ENCODE measurements at regions not wholly inside any gene's neighbourhood (a gene's known extent, or its start where the extent isn't known, plus 50 kb on each side); places are given as distances from the start of the nearest gene placed in this dataset.

DNA sequence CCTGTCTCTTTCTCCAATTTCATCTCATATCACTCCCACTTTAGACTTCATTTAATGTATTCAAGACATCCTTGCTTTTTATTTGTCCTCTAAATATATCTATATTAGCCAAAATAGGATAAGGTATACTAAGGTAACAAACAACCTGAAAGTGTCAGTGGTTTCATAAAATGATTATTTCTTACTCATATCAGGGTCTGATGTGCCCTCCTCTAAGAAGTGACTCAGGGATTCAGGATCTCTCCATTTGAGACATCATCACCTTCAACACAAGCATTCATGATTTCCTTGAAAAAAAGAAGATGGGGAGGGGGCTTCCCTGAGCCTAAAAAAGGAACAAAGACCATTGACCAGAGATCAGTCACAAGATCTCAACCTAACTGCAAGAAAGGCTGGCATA, 131.4 kb upstream of the POU2AF2 start:
- peak in 1 of 2 donors; percentile 75 for ATAC-seq

DNA sequence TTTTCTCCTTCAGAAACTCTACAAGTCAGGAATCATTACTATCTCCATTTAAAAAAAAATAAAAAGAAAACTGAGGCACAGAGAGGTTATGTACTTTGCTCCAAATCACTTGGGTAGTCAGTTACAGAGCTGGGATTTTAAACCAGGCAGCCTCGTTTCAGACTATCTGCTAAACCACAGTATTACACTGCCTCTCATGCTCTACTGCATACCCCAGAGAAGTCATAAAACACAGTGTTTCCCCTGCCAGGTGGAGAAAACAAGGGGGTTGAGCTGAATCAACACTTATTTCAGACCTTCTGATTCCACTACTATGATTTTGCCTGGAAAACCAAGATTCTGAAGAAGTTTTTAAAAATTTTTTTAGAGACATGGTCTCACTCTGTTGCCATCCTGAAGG, 132.9 kb upstream of the POU2AF2 start:
- Mint-ChIP-seq H3K9me3 (no peaks in the 10 kb centered on the region), H3K36me3 (no peaks in the 10 kb centered on the region), H3K27ac (no peak overlapping the region)
- DNase-seq (ENCODE audit: low spot score in 2 of 2): no peak
- no peak for ATAC-seq

More for the DNA sequence above, 131.4 kb upstream of the POU2AF2 start:
- Mint-ChIP-seq H3K27ac (no peak overlapping the region), H3K36me3 (no peaks in the 10 kb centered on the region), H3K9me3 (no peaks in the 10 kb centered on the region)
- no peak for DNase-seq (ENCODE audit: low spot score in 2 of 2)

DNA sequence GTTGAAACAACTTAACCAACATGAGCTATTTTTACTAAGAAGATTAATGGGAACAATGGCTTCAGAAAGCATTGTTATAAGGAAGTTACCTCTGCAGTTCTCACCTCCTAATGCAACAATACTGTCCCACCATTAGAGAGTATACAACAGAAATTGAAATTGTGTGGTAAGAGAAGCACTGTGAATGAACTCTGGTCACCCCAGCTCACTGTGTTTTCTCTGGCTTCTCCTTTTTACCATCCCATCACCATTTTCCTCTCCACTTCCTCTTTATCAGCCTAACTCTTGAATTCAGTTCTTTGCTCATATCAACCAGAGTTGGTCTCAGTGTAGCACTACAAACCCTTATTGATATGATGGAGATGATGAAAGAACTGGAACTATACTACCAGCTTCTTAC, 138.0 kb upstream of the POU2AF2 start:
- H3K36me3 Mint-ChIP-seq: no peaks in the 10 kb centered on the region
- no peak overlapping the region for H3K27ac Mint-ChIP-seq
- no peaks in the 10 kb centered on the region for H3K9me3 Mint-ChIP-seq
- DNase-seq (ENCODE audit: low spot score in 2 of 2): no peak
- ATAC-seq: no peak

DNA sequence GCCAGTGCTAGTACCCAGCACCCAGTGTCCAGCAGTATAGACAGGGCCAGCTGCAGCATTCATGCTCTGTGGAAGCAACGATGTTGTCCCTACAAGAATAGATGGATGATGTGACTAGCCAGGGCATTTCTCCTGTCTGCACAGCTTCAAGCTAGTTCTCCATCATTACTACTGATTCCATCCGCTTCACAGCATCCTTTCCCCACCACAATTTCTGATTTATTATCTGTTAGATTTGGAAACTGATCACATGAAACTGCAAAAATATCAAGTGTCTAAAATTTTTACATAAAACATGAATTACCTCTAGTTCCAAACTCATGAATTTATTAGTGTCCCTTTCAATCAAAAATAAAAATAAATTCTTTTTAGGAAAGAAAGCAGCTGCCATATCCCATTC, 138.9 kb upstream of the POU2AF2 start:
- Mint-ChIP-seq H3K9me3 (no peaks in the 10 kb centered on the region), H3K36me3 (no peaks in the 10 kb centered on the region), H3K27ac (no peak overlapping the region)
- DNase-seq (ENCODE audit: low spot score in 2 of 2): no peak
- ATAC-seq: no peak

DNA sequence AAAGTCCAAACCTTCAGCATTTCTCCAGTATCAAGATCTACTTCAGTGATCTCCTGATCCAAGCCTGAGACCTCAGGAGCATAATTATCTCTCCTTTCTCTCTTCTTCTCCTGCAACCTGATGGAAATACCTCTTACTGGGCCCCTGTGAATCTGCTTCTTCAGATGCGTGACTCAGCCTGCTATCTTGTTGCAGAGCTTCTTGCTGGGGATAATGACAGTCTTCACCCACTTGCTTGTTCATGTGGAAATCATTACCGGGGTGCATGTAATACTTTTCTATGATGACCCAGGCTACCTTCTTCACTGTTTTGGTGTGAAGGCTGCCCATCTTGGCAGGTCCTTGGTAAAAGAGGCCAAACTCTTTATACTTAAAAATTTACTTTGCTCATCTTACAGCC, 140.0 kb upstream of the POU2AF2 start:
- Mint-ChIP-seq H3K9me3 (no peaks in the 10 kb centered on the region), H3K27ac (no peak overlapping the region), H3K36me3 (no peaks in the 10 kb centered on the region)
- DNase-seq (ENCODE audit: low spot score in 2 of 2) (no peak), ATAC-seq (no peak)

DNA sequence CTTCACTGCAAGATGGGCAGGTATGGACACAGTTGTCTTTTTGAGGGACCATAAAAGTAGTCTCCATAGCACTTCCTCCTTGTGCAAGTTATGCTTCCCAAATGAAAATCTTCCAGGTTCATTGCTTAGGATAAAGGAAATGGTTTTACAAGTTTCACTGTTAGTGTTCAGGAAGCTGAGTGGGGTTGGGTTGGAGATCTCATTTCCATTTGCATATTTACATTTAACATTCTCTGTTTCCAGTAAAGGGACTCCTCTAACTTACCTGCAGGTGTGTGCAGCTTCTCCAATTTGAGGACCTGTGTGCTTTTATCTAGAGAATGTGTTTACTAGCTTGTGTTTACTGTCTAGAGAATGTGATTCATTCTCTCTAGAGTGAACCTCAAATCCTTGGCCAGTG, 141.3 kb upstream of the POU2AF2 start:
- DNase-seq (ENCODE audit: low spot score in 2 of 2) (no peak), ATAC-seq (no peak)
- Mint-ChIP-seq H3K27ac (no peak overlapping the region), H3K36me3 (no peaks in the 10 kb centered on the region), H3K9me3 (no peaks in the 10 kb centered on the region)

DNA sequence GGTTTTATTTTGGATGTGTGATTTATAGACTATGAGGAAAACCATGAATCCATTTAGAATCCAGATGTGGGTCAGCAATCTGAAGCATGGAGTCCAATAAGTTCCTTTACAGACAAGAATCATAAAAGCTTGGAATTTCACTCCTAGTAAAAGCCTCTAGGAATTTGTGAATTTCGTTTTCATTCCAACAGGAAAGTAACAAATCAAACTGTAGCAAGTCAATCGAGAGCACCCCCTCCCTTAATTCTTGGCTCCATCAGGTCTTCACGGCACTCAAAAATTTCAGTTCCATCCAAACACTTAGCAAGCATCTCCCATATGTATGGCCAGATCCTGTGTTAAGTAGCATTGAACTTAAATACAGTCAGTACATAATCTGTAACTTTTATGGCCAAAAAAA, 143.6 kb upstream of the POU2AF2 start:
- ATAC-seq: no peak

DNA sequence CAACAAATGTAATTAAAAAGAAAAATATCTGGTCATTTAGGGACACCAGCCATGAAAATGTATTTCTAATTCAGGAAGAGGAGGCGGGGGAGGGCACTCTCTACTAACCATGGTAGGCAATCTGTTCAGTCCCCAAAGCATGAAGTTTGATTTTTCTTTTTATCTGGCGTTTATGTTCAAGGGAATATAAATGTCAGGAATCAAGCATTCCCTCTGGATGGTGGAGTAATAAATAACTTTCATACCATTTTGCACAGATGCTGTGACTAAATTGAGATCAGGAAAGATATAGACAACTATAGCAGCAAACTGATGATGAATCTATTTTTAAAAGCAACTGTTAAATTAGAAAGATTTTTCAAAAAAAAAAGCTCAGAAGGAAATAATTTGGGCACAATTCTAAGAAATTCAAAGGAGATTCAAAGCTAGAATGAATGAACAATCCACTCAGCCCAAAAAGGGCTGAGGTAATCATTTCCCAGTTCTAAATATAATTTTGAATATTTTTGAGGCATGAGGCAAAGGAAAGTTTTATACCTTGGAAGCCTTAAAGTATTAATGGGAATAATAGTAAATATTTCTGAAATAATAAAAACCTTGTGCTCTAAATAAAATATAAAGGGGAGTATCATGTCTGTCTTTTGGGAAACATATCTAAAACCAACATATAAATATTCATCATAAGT, 146.4 kb upstream of the POU2AF2 start:
- no peak for DNase-seq (ENCODE audit: low spot score in 2 of 2)
- Mint-ChIP-seq H3K27ac (no peak overlapping the region), H3K9me3 (no peaks in the 10 kb centered on the region), H3K36me3 (no peaks in the 10 kb centered on the region)
- ATAC-seq: no peak

More for the DNA sequence above, 143.6 kb upstream of the POU2AF2 start:
- H3K27ac Mint-ChIP-seq: no peak overlapping the region
- H3K9me3 Mint-ChIP-seq: no peaks in the 10 kb centered on the region
- no peaks in the 10 kb centered on the region for H3K36me3 Mint-ChIP-seq
- no peak for DNase-seq (ENCODE audit: low spot score in 2 of 2)

DNA sequence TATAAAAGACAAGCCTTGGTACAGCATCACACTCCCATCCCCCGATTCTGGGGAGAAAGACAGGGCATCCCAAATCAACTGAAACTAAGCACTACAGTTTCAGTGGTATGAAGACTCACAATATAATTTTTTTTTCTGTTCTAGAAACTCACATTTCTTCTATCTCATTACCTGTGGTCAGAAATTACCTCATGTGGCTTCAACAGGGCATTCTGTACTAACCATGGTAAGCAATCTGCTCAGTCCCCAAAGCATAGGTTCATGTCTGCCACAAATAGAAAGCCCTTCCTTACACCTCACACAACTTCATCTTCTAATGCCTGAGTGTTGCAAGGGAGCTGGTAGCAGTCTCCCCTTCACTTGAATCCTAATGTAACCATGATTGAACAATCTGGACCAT, 147.4 kb upstream of the POU2AF2 start:
- DNase-seq (ENCODE audit: low spot score in 2 of 2) (no peak), ATAC-seq (no peak)
- Mint-ChIP-seq H3K27ac (no peak overlapping the region), H3K9me3 (no peaks in the 10 kb centered on the region), H3K36me3 (no peaks in the 10 kb centered on the region)

DNA sequence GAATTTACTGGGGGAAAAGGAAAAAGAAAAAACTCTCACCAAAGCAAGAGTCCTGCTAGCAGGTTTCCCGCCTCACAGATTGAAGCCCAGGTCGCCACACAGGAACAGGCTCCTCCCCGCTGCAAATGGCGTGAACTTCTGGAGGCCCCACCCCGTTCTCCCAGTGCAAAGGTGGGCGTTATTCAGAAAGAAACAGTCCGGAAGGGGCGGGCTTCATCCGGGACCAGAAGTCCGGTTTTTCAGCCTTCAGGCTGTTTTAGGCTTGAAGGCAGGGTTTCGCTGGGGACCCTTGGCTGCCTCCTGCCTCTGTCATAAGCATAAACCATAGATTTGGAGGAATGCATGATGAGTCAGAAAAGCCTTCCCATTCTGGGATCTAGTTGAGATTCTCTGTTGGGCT, 148.3 kb upstream of the POU2AF2 start:
- Mint-ChIP-seq H3K27ac (no peak overlapping the region), H3K9me3 (no peaks in the 10 kb centered on the region), H3K36me3 (no peaks in the 10 kb centered on the region)
- DNase-seq (ENCODE audit: low spot score in 2 of 2) (no peak), ATAC-seq (no peak)

DNA sequence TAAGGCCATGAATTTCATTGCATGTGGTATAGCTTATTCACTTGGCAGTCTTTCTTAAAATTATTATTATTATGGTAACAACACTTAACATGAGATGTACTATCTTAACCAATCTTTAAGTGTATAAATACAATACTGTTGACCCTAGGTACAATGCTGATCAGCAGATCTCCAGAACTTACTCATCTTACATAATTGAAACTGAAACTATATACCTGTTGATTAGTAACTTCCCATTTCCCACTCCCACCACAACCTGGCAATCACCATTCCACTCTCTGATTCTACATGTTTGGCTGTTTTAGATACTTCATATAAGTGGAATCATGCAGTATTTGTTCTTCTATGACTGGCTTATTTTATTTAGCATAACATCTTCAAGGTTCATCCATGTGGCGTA, 150.2 kb upstream of the POU2AF2 start:
- Mint-ChIP-seq H3K36me3 (no peaks in the 10 kb centered on the region), H3K27ac (no peak overlapping the region), H3K9me3 (no peaks in the 10 kb centered on the region)
- DNase-seq (ENCODE audit: low spot score in 2 of 2) (no peak), ATAC-seq (no peak)

DNA sequence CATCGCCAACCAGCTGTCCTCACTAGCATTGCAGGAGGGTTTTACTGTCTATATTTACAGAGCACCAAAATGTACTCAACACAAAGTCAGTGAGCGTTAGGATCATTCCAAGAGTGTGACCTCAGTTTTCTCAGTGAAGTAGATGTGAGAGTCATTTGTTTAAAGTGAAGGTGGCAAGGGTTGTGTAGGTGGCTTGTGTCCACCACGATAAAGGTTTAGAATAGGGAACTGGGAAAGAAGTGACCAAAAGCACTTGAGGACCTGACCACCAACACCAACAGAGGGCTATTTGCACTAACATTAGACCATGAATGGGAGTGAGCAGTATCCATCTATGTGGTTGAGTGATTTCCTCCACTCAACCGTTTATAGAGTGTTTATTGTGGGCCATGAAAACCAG, 152.5 kb upstream of the POU2AF2 start:
- H3K9me3 Mint-ChIP-seq: no peaks in the 10 kb centered on the region
- no peak overlapping the region for H3K27ac Mint-ChIP-seq
- ATAC-seq (no peak), DNase-seq (ENCODE audit: low spot score in 2 of 2) (no peak)
- H3K36me3 Mint-ChIP-seq: no peaks in the 10 kb centered on the region

DNA sequence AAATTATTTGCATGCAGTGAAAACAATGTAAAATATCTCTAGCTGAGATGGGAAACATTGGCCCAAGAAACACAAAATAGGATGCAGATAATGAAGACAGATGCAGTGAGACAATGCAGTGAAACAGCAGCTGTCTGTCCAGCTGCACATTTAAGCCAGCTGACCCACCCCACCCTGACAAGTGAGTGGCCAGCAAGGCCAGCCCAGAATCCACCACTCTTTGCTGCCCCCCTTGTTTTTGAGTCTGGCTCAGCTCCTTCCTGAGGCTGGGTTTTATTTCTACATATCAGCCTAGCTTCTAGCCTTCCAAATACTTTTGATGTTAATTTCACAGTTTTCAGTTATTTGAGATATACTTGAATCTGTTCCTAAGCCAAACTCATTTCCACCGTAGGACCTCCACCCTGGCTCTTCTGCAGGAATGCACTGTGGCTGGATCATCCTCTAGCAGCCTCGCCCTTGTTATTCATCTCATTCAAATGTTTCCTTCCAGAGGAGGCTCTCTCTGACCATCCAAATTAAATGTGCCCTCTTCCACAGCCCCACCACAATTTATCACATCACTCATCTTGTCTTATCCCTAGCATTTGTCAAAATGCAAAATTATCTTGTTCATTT, 154.1 kb upstream of the POU2AF2 start:
- no peak overlapping the region for H3K27ac Mint-ChIP-seq
- no peak for ATAC-seq
- no peak for DNase-seq (ENCODE audit: low spot score in 2 of 2)
- no peaks in the 10 kb centered on the region for H3K9me3 Mint-ChIP-seq
- H3K36me3 Mint-ChIP-seq: no peaks in the 10 kb centered on the region

DNA sequence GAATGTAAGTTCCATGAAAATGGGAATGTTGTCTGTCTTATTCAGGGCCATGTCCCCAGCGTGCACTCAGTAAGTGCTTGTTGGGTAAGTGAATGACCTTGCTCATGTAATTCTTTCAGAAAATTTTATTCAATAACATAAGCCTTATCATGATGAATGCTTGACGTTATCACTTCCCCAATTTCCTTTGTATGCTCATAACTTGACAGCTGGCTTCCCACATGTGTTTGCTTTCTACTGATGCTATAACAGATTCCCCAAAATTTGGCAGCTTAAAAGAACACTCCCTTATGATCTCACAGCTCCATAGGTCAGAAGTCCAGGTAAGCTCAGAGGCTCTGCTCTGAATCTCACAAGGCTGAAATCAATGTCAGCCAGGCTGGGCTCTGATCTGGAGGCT, 155.8 kb upstream of the POU2AF2 start:
- H3K27ac Mint-ChIP-seq: no peak overlapping the region
- no peaks in the 10 kb centered on the region for H3K36me3 Mint-ChIP-seq
- DNase-seq (ENCODE audit: low spot score in 2 of 2): no peak
- ATAC-seq: no peak
- no peaks in the 10 kb centered on the region for H3K9me3 Mint-ChIP-seq

DNA sequence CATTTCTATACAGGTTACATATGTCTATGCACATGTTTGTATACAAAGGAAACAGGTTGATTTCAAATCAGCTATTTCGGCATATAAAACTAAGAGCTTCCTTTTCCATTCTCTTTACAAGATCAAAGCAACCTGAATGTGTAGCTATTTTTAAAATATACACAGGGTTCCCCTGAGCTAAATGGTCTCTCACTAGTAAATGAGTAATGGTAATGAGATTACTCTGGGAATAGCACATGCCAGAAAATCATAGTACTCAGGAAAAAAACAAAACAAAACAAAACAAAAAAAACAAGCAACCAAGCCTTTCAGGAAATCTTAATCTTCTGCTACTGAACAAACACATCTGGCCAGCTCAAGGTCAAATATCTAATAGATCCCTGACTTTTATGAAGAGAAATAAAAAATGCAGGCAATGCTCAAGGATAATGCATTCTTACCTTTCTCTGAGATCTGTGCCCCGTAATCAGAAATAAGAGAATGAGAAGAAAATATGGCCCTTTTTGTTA, 156.6 kb upstream of the POU2AF2 start:
- H3K9me3 Mint-ChIP-seq: no peaks in the 10 kb centered on the region
- no peaks in the 10 kb centered on the region for H3K36me3 Mint-ChIP-seq
- DNase-seq (ENCODE audit: low spot score in 2 of 2) (no peak), ATAC-seq (no peak)
- no peak overlapping the region for H3K27ac Mint-ChIP-seq

DNA sequence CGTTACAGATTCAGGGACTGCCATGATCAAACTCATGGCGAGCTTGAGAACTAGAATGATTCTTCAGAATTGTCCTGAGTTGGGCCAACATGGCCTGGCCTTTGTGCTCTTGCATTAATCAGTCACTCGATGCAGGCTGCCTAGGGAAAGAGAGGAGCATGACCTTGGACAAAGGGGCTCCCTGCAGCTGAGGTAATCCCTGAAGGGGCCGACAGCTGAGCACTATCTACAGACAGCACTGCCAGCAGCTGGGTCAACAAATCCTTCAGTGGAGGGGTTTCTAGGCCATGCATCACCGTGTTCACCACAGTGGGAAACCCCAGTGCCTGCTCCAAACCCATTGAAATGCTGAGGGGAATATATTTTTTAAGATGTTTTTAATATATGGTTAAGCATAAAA, 159.5 kb upstream of the POU2AF2 start:
- no peaks in the 10 kb centered on the region for H3K36me3 Mint-ChIP-seq
- DNase-seq (ENCODE audit: low spot score in 2 of 2): no peak
- H3K9me3 Mint-ChIP-seq: no peaks in the 10 kb centered on the region
- no peak for ATAC-seq
- H3K27ac Mint-ChIP-seq: no peak overlapping the region

DNA sequence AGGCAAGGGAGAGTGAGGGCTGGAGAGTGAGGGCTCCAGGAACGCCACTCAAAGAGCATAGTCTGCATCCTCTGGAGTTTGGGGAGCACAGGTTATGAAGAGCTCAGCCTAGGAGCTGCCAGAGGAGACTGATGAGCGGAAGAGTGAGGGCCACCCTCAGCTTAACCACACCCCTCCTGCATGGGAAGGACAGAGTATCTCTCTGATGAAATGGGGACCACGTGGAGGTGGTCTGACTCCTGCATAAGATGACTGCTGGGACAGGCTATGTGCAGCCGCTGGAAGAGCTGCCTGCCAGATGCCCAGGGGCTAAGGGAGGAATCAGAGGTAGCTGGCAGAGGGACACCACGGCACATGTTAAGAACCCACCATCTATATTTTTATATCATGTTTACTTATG, 162.9 kb upstream of the POU2AF2 start:
- H3K36me3 Mint-ChIP-seq: no peaks in the 10 kb centered on the region
- no peak for ATAC-seq
- no peaks in the 10 kb centered on the region for H3K9me3 Mint-ChIP-seq
- H3K27ac Mint-ChIP-seq: no peak overlapping the region
- DNase-seq (ENCODE audit: low spot score in 2 of 2): no peak

DNA sequence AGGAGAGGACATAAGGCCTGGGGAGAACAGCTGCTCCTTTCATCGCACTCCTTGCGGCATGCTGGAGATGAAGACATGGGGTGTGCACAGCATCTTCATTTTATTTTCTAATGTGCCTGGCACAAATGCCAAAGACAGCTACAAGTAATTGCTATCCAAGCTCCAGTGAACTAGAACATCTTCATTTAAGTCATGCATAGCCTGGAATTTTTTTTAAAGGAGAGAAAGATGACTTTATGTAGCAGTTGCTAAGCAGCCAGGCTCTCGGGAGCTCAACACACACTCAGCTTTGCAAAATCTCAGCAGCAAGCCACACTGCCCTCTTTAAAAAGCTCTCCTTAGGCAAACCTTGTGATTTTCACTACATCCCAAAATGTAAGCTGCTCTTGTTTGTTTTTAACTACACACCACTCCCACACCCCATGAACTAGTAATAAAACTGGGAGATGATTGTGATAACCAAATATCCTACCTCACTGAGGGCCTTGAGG, 164.5 kb upstream of the POU2AF2 start:
- Mint-ChIP-seq H3K27ac (no peak overlapping the region), H3K36me3 (no peaks in the 10 kb centered on the region), H3K9me3 (no peaks in the 10 kb centered on the region)
- DNase-seq (ENCODE audit: low spot score in 2 of 2) (no peak), ATAC-seq (no peak)
